Endothelial cell of umbilical vein (primary cell): ENCODE measurements at regions not wholly inside any gene's neighbourhood (a gene's known extent, or its start where the extent isn't known, plus 50 kb on each side); places are given as distances from the start of the nearest gene placed in this dataset.

ENCODE experiments used
- BruUV-seq: library from RNA; stranded (reverse); fragments of 400-500 nt; replicated peaks from 2 replicates; lab custom pipeline; 2021; lab: Mats Ljungman, UMichigan
- CTCF ChIA-PET: fragments of 300-600, 350-600 bp; sonication (Branson Sonifier 250); formaldehyde crosslinking; loops from one replicate; lab custom pipeline; 2021; ENCODE audit warnings: antibody characterized with exemption, inconsistent platforms; lab: Charles Lee
- POLR2A ChIA-PET: fragments of 300-600, 350-600 bp; sonication (Branson Sonifier 250); formaldehyde crosslinking; loops from one replicate; lab custom pipeline; 2021; ENCODE audit warnings: antibody characterized with exemption, inconsistent platforms; lab: Charles Lee
- DNase-seq: peaks from one replicate; pipeline ENCODE4 v3.0.0-alpha.2; 2011; ENCODE audit warnings: low read depth, low spot score
- FAIRE-seq: peaks from 2 replicates; lab custom pipeline; 2011; peaks lifted over from hg19 to GRCh38; lab: Jason Lieb, UNC
- H2AFZ ChIP-seq: 2 replicates; pipeline ENCODE4 v1.6.0; 2012; ENCODE audit warnings: low read depth, low read length, control low read depth, inconsistent platforms
- H3K27ac ChIP-seq: 2 replicates; pipeline ENCODE4 v1.5.1; 2011; ENCODE audit warnings: low read depth, mild to moderate bottlenecking, control low read depth, low read length, moderate library complexity; ENCODE audit not compliant: insufficient read depth
- H3K27me3 ChIP-seq, 2 experiments: 2 replicates each; pipeline versions ENCODE4 v1.6.0 to v1.6.1; 2011; ENCODE audit warnings: low read length in 2 of 2, mixed read lengths in 1 of 2; ENCODE audit not compliant: control insufficient read depth in 2 of 2, insufficient read depth in 2 of 2
- H3K36me3 ChIP-seq, 2 experiments: 2 replicates in 1 of 2; 3 replicates in 1 of 2; pipeline ENCODE4 v1.5.1; 2011; ENCODE audit warnings: low read length in 2 of 2, mild to moderate bottlenecking in 1 of 2, moderate library complexity in 1 of 2; ENCODE audit not compliant: control insufficient read depth in 2 of 2, insufficient read depth in 2 of 2; ENCODE audit errors: extremely low read depth in 1 of 2
- H3K4me1 ChIP-seq: 3 replicates; pipeline ENCODE4 v1.5.1; 2011; ENCODE audit warnings: mild to moderate bottlenecking, low read length; ENCODE audit not compliant: control insufficient read depth, insufficient read depth; ENCODE audit errors: extremely low read depth
- H3K4me2 ChIP-seq: 2 replicates; pipeline ENCODE4 v1.6.1; 2011; ENCODE audit warnings: low read length, control low read depth, mixed read lengths; ENCODE audit not compliant: insufficient read depth
- H3K4me3 ChIP-seq, 3 experiments: fragments of 200-600 bp in 1 of 3; sonication (generic), shearing (Covaris generic) in 1 of 3; replicated peaks in 1 of 3; 2 replicates each; pipeline ENCODE4 v1.5.1; 2011 to 2016; ENCODE audit warnings: control low read depth in 3 of 3, low read length in 3 of 3, mild to moderate bottlenecking in 2 of 3, inconsistent platforms in 1 of 3, low read depth in 1 of 3, moderate library complexity in 1 of 3; ENCODE audit not compliant: insufficient read depth in 1 of 3
- H3K79me2 ChIP-seq: 2 replicates; pipeline ENCODE4 v1.6.0; 2012; ENCODE audit warnings: low read length, inconsistent platforms; ENCODE audit not compliant: control insufficient read depth, insufficient read depth
- H3K9ac ChIP-seq: replicated peaks from 2 replicates; pipeline ENCODE3; 2011; ENCODE audit warnings: low read length, control low read depth; ENCODE audit not compliant: insufficient read depth; ENCODE audit errors: extremely low read depth
- H3K9me1 ChIP-seq: replicated peaks from 3 replicates; pipeline ENCODE4 v1.6.0; 2011; ENCODE audit warnings: mild to moderate bottlenecking, low read length; ENCODE audit not compliant: control insufficient read depth, insufficient read depth; ENCODE audit errors: extremely low read depth
- H3K9me3 ChIP-seq: replicated peaks from 2 replicates; pipeline ENCODE4 v1.5.1; 2012; ENCODE audit warnings: low read length, inconsistent platforms; ENCODE audit not compliant: control insufficient read depth, insufficient read depth
- H4K20me1 ChIP-seq: replicated peaks from 2 replicates; pipeline ENCODE3; 2011; ENCODE audit warnings: mild to moderate bottlenecking, low read length; ENCODE audit not compliant: control insufficient read depth, insufficient read depth; ENCODE audit errors: extremely low read depth
- EZH2 ChIP-seq: IDR thresholded peaks from 2 replicates; pipeline ENCODE4 v1.6.1; 2012; ENCODE audit warnings: borderline replicate concordance, low read depth, mild to moderate bottlenecking, moderate library complexity, low read length, inconsistent platforms; ENCODE audit not compliant: severe bottlenecking
- FOS ChIP-seq: IDR thresholded peaks from 2 replicates; pipeline ENCODE4 v1.6.1; 2011; ENCODE audit warnings: mild to moderate bottlenecking, low read length, moderate library complexity, borderline replicate concordance; ENCODE audit not compliant: insufficient read depth
- GATA2 ChIP-seq: IDR thresholded peaks from 2 replicates; pipeline ENCODE4 v1.7.0; 2011; ENCODE audit warnings: low read depth, mild to moderate bottlenecking, moderate library complexity, mixed read lengths, low read length; ENCODE audit not compliant: insufficient read length, insufficient read depth
- JUN ChIP-seq: IDR thresholded peaks from 2 replicates; pipeline ENCODE4 v1.6.1; 2011; ENCODE audit warnings: borderline replicate concordance, low read depth; ENCODE audit not compliant: insufficient read length, insufficient read depth
- MYC ChIP-seq: IDR thresholded peaks from one replicate; pipeline ENCODE4 v1.6.1; 2011; ENCODE audit warnings: mild to moderate bottlenecking, low read depth, low read length
- POLR2A ChIP-seq: IDR thresholded peaks from 2 replicates; pipeline ENCODE4 v1.6.1; 2012; ENCODE audit warnings: low read depth, mild to moderate bottlenecking, control low read depth, low read length
- POLR2AphosphoS5 ChIP-seq: IDR thresholded peaks from 2 replicates; pipeline ENCODE4 v1.6.1; 2012; ENCODE audit warnings: low read depth, mild to moderate bottlenecking, control low read depth, low read length, moderate library complexity; ENCODE audit not compliant: insufficient read depth
- dilution Hi-C: fragments of 300-500 bp; cut with MboI; formaldehyde crosslinking; loops from one replicate; pipeline ENCODE4 v1.15.0; 2019; ENCODE audit warnings: low sequenced_read_pairs; ENCODE audit not compliant: extremely low pct_ligation_motif_present
- intact Hi-C: fragments of 100-400 bp; cut with micrococcal nuclease; formaldehyde crosslinking; loops from one replicate; pipeline ENCODE4 v1.10.0; 2022
- TF ChIP-seq, protein P1 (sequence below), 2 donors: IDR thresholded peaks; 1 replicate in 1 of 2; 2 replicates in 1 of 2; pipeline ENCODE4 v1.5.1; 2011; ENCODE audit warnings: low read length in 2 of 2, mild to moderate bottlenecking in 2 of 2, moderate library complexity in 2 of 2, control low read depth in 1 of 2, inconsistent platforms in 1 of 2, low read depth in 1 of 2; ENCODE audit not compliant: insufficient read depth in 1 of 2; ENCODE audit errors: extremely low read depth in 1 of 2
- TF ChIP-seq, protein P2 (sequence below): IDR thresholded peaks from 2 replicates; pipeline ENCODE4 v1.6.1; 2011; ENCODE audit not compliant: insufficient read depth, insufficient read length

- Histone ChIP-seq H3K36me3 (no peaks in the 10 kb centered on the region), H3K27ac (no peak overlapping the region), H3K4me3 (no peak overlapping the region), H3K9me1 (no peaks in the 10 kb centered on the region), H3K79me2 (no peaks in the 10 kb centered on the region), H3K4me1 (no peaks in the 10 kb centered on the region), H2AFZ (no peak overlapping the region), H3K9me3 (no peaks in the 10 kb centered on the region), H4K20me1 (no peaks in the 10 kb centered on the region), H3K27me3 (no peaks in the 10 kb centered on the region), H3K9ac (no peak overlapping the region), H3K4me2 (no peak overlapping the region)
- no peak for FAIRE-seq
- TF ChIP-seq MYC (no peak), GATA2 (no peak), JUN (no peak)
- TF ChIP-seq, protein P1, sequence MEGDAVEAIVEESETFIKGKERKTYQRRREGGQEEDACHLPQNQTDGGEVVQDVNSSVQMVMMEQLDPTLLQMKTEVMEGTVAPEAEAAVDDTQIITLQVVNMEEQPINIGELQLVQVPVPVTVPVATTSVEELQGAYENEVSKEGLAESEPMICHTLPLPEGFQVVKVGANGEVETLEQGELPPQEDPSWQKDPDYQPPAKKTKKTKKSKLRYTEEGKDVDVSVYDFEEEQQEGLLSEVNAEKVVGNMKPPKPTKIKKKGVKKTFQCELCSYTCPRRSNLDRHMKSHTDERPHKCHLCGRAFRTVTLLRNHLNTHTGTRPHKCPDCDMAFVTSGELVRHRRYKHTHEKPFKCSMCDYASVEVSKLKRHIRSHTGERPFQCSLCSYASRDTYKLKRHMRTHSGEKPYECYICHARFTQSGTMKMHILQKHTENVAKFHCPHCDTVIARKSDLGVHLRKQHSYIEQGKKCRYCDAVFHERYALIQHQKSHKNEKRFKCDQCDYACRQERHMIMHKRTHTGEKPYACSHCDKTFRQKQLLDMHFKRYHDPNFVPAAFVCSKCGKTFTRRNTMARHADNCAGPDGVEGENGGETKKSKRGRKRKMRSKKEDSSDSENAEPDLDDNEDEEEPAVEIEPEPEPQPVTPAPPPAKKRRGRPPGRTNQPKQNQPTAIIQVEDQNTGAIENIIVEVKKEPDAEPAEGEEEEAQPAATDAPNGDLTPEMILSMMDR (IDR thresholded peaks at IDR 0.05; ENCODE audit: extremely low read depth in 1 of 2, insufficient read depth in 1 of 2, low read depth in 1 of 2, low read length in 2 of 2), result no peak
- TF ChIP-seq, protein P2, sequence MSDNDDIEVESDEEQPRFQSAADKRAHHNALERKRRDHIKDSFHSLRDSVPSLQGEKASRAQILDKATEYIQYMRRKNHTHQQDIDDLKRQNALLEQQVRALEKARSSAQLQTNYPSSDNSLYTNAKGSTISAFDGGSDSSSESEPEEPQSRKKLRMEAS, result no peak
- peak; percentile 4 for DNase-seq
- ChIA-PET POLR2A (no interaction called here), CTCF (no interaction called here)
- no TSS peak for BruUV-seq
- dilution Hi-C loops, result no loop called here
- intact Hi-C loops, result no loop called here
These were observed 529.6 kb upstream of the ZEB2 start for GRCh38 chr2:145049475-145049874.

DNA sequence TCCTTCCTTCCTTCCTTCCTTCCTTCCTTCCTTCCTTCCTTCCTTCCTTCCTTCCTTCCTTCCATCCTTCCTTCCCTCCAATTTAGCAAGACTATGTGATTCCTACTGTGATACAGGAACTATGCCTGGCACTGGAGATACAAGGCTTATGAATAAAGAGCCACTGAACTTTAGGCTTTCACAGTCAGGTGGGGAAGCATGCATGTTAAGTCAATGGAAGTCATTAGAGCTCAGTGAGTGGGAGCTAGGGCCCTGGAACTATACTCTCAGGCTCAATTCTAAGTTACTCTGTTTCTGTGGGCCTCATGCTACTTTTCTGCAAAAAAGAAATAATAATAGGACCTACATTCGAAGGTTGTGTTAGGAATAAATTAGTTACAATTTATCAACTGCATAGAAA is 527.6 kb upstream of the ZEB2 start:
- POLR2A ChIA-PET, result no interaction called here
- no peaks in the 10 kb centered on the region for H3K27me3 ChIP-seq
- no peaks in the 10 kb centered on the region for H3K4me1 ChIP-seq
- no peak overlapping the region for H3K4me2 ChIP-seq
- CTCF ChIA-PET, result no interaction called here
- H2AFZ ChIP-seq, result no peak overlapping the region
- no peaks in the 10 kb centered on the region for H3K9me3 ChIP-seq
- dilution Hi-C loops (no loop called here), intact Hi-C loops (no loop called here)
- no TSS peak for BruUV-seq
- no peak overlapping the region for H3K9ac ChIP-seq
- no peak overlapping the region for H3K4me3 ChIP-seq
- no peak overlapping the region for H3K27ac ChIP-seq
- H4K20me1 ChIP-seq, result no peaks in the 10 kb centered on the region
- no peaks in the 10 kb centered on the region for H3K9me1 ChIP-seq
- H3K79me2 ChIP-seq, result no peaks in the 10 kb centered on the region
- no peaks in the 10 kb centered on the region for H3K36me3 ChIP-seq
- DNase-seq (no peak), FAIRE-seq (no peak)
- TF ChIP-seq, protein P1 (IDR thresholded peaks at IDR 0.05; ENCODE audit: extremely low read depth in 1 of 2, insufficient read depth in 1 of 2, low read depth in 1 of 2, low read length in 2 of 2), result no peak
- no peak for TF ChIP-seq POLR2AphosphoS5
- no peak for TF ChIP-seq GATA2
- TF ChIP-seq EZH2, result no peak
- TF ChIP-seq, protein P2, result no peak
- no peak for TF ChIP-seq MYC
- no peak for TF ChIP-seq JUN
- no peak for TF ChIP-seq POLR2A
- no peak for TF ChIP-seq FOS
